ENCODE measurements at regions not wholly inside any gene's neighbourhood (a gene's known extent, or its start where the extent isn't known, plus 50 kb on each side); places are given as distances from the start of the nearest gene placed in this dataset.

- Histone ChIP-seq H3K18ac (ENCODE audit: low read length) (no peak overlapping the region), H3K9ac (ENCODE audit: low read length) (no peak overlapping the region), H4K8ac (ENCODE audit: low read depth, low read length) (no peak overlapping the region), H2BK12ac (ENCODE audit: low read length) (no peak overlapping the region), H3K79me2 (ENCODE audit: control insufficient read depth, insufficient read depth, low read length, poor library complexity) (no peaks in the 10 kb centered on the region), H3K9me3 (ENCODE audit: insufficient read depth, low read depth, low read length) (no peaks in the 10 kb centered on the region), H3K14ac (ENCODE audit: low read length) (no peak overlapping the region), H2BK5ac (ENCODE audit: low read depth, low read length, poor library complexity) (no peak overlapping the region), H3K4me2 (ENCODE audit: low read length) (no peak overlapping the region), H2BK120ac (ENCODE audit: insufficient read depth, low read length, poor library complexity) (no peak overlapping the region), H3K79me1 (ENCODE audit: low read length) (no peaks in the 10 kb centered on the region), H3K36me3 (ENCODE audit: control insufficient read depth in 1 of 2, insufficient read depth in 2 of 2, low read length in 2 of 2) (no peaks in the 10 kb centered on the region), H3K4me1 (ENCODE audit: control insufficient read depth in 1 of 2, insufficient read depth in 2 of 2, low read length in 2 of 2) (no peaks in the 10 kb centered on the region), H3K27ac (ENCODE audit: low read depth, low read length) (no peak overlapping the region), H4K91ac (ENCODE audit: low read depth, low read length) (no peak overlapping the region), H3K4ac (ENCODE audit: low read depth, low read length) (no peak overlapping the region), H2AK5ac (ENCODE audit: low read length) (no peak overlapping the region), H2AFZ (ENCODE audit: insufficient read depth, low read length, poor library complexity) (no peak overlapping the region), H3K23ac (ENCODE audit: low read length) (peak overlapping the region; percentile 76), H3K4me3 (ENCODE audit: low read depth, low read length) (no peak overlapping the region), H4K12ac (ENCODE audit: low read depth, low read length) (no peak overlapping the region), H3K27me3 (ENCODE audit: insufficient read depth, low read length) (no peaks in the 10 kb centered on the region)
- DNase-seq, result no peak
- no CpG with 5 or more reads among the region's 6 CpGs for WGBS (ENCODE audit: extremely low coverage, insufficient coverage, insufficient read length)
Observed at GRCh38 chr12:24696800-24697199, 252.1 kb downstream of the BCAT1 start.

GRCh38 chr12:24695657-24696329, 253.1 kb downstream of the BCAT1 start:
- Histone ChIP-seq H3K27me3 (ENCODE audit: insufficient read depth, low read length) (no peaks in the 10 kb centered on the region), H3K18ac (ENCODE audit: low read length) (no peak overlapping the region), H3K36me3 (ENCODE audit: control insufficient read depth in 1 of 2, insufficient read depth in 2 of 2, low read length in 2 of 2) (no peaks in the 10 kb centered on the region), H3K4me2 (ENCODE audit: low read length) (no peak overlapping the region), H2BK120ac (ENCODE audit: insufficient read depth, low read length, poor library complexity) (no peak overlapping the region), H4K12ac (ENCODE audit: low read depth, low read length) (no peak overlapping the region), H3K27ac (ENCODE audit: low read depth, low read length) (no peak overlapping the region), H4K91ac (ENCODE audit: low read depth, low read length) (no peak overlapping the region), H3K9me3 (ENCODE audit: insufficient read depth, low read depth, low read length) (no peaks in the 10 kb centered on the region), H2AK5ac (ENCODE audit: low read length) (no peak overlapping the region), H2BK5ac (ENCODE audit: low read depth, low read length, poor library complexity) (no peak overlapping the region), H2AFZ (ENCODE audit: insufficient read depth, low read length, poor library complexity) (no peak overlapping the region), H3K14ac (ENCODE audit: low read length) (no peak overlapping the region), H3K9ac (ENCODE audit: low read length) (no peak overlapping the region), H3K23ac (ENCODE audit: low read length) (no peak overlapping the region), H3K79me1 (ENCODE audit: low read length) (no peaks in the 10 kb centered on the region), H3K4me1 (ENCODE audit: control insufficient read depth in 1 of 2, insufficient read depth in 2 of 2, low read length in 2 of 2) (no peaks in the 10 kb centered on the region), H2BK12ac (ENCODE audit: low read length) (no peak overlapping the region), H3K4ac (ENCODE audit: low read depth, low read length) (no peak overlapping the region), H4K8ac (ENCODE audit: low read depth, low read length) (no peak overlapping the region), H3K79me2 (ENCODE audit: control insufficient read depth, insufficient read depth, low read length, poor library complexity) (no peaks in the 10 kb centered on the region), H3K4me3 (ENCODE audit: low read depth, low read length) (no peak overlapping the region)
- WGBS (ENCODE audit: extremely low coverage, insufficient coverage, insufficient read length), result no CpG with 5 or more reads among the region's 3 CpGs
- no peak for DNase-seq

- no peak overlapping the region for H3K27ac ChIP-seq (ENCODE audit: low read depth, low read length)
- H3K4me1 ChIP-seq (ENCODE audit: control insufficient read depth in 1 of 2, insufficient read depth in 2 of 2, low read length in 2 of 2), result no peaks in the 10 kb centered on the region
- no peak overlapping the region for H2BK120ac ChIP-seq (ENCODE audit: insufficient read depth, low read length, poor library complexity)
- H4K8ac ChIP-seq (ENCODE audit: low read depth, low read length), result no peak overlapping the region
- H3K79me2 ChIP-seq (ENCODE audit: control insufficient read depth, insufficient read depth, low read length, poor library complexity), result no peaks in the 10 kb centered on the region
- H2AK5ac ChIP-seq (ENCODE audit: low read length), result no peak overlapping the region
- no peaks in the 10 kb centered on the region for H3K9me3 ChIP-seq (ENCODE audit: insufficient read depth, low read depth, low read length)
- WGBS (ENCODE audit: extremely low coverage, insufficient coverage, insufficient read length), result no CpG with 5 or more reads among the region's 4 CpGs
- no peak overlapping the region for H3K18ac ChIP-seq (ENCODE audit: low read length)
- H3K23ac ChIP-seq (ENCODE audit: low read length), result no peak overlapping the region
- H3K4me3 ChIP-seq (ENCODE audit: low read depth, low read length), result no peak overlapping the region
- no peak overlapping the region for H2AFZ ChIP-seq (ENCODE audit: insufficient read depth, low read length, poor library complexity)
- H4K12ac ChIP-seq (ENCODE audit: low read depth, low read length), result no peak overlapping the region
- H3K27me3 ChIP-seq (ENCODE audit: insufficient read depth, low read length), result no peaks in the 10 kb centered on the region
- H3K14ac ChIP-seq (ENCODE audit: low read length), result no peak overlapping the region
- H3K79me1 ChIP-seq (ENCODE audit: low read length), result no peaks in the 10 kb centered on the region
- no peak for DNase-seq
- no peak overlapping the region for H3K4ac ChIP-seq (ENCODE audit: low read depth, low read length)
- H3K9ac ChIP-seq (ENCODE audit: low read length), result no peak overlapping the region
- H3K4me2 ChIP-seq (ENCODE audit: low read length), result no peak overlapping the region
- no peak overlapping the region for H2BK5ac ChIP-seq (ENCODE audit: low read depth, low read length, poor library complexity)
- H3K36me3 ChIP-seq (ENCODE audit: control insufficient read depth in 1 of 2, insufficient read depth in 2 of 2, low read length in 2 of 2), result no peaks in the 10 kb centered on the region
- H2BK12ac ChIP-seq (ENCODE audit: low read length), result no peak overlapping the region
- H4K91ac ChIP-seq (ENCODE audit: low read depth, low read length), result no peak overlapping the region
Observed at GRCh38 chr12:24695103-24695502, 253.8 kb downstream of the BCAT1 start.

- no peaks in the 10 kb centered on the region for H3K4me1 ChIP-seq (ENCODE audit: control insufficient read depth in 1 of 2, insufficient read depth in 2 of 2, low read length in 2 of 2)
- H3K18ac ChIP-seq (ENCODE audit: low read length), result no peak overlapping the region
- H3K9me3 ChIP-seq (ENCODE audit: insufficient read depth, low read depth, low read length), result no peaks in the 10 kb centered on the region
- no peak overlapping the region for H2BK5ac ChIP-seq (ENCODE audit: low read depth, low read length, poor library complexity)
- no peak overlapping the region for H2AK5ac ChIP-seq (ENCODE audit: low read length)
- H4K12ac ChIP-seq (ENCODE audit: low read depth, low read length), result no peak overlapping the region
- no peaks in the 10 kb centered on the region for H3K36me3 ChIP-seq (ENCODE audit: control insufficient read depth in 1 of 2, insufficient read depth in 2 of 2, low read length in 2 of 2)
- H3K4me3 ChIP-seq (ENCODE audit: low read depth, low read length), result no peak overlapping the region
- no peaks in the 10 kb centered on the region for H3K79me1 ChIP-seq (ENCODE audit: low read length)
- H3K4ac ChIP-seq (ENCODE audit: low read depth, low read length), result no peak overlapping the region
- H3K23ac ChIP-seq (ENCODE audit: low read length), result no peak overlapping the region
- H3K4me2 ChIP-seq (ENCODE audit: low read length), result no peak overlapping the region
- H2AFZ ChIP-seq (ENCODE audit: insufficient read depth, low read length, poor library complexity), result no peak overlapping the region
- no peak overlapping the region for H3K27ac ChIP-seq (ENCODE audit: low read depth, low read length)
- no peaks in the 10 kb centered on the region for H3K79me2 ChIP-seq (ENCODE audit: control insufficient read depth, insufficient read depth, low read length, poor library complexity)
- DNase-seq, result no peak
- no CpG with 5 or more reads among the region's 6 CpGs for WGBS (ENCODE audit: extremely low coverage, insufficient coverage, insufficient read length)
- H4K91ac ChIP-seq (ENCODE audit: low read depth, low read length), result no peak overlapping the region
- H2BK120ac ChIP-seq (ENCODE audit: insufficient read depth, low read length, poor library complexity), result no peak overlapping the region
- no peak overlapping the region for H3K9ac ChIP-seq (ENCODE audit: low read length)
- H2BK12ac ChIP-seq (ENCODE audit: low read length), result no peak overlapping the region
- H4K8ac ChIP-seq (ENCODE audit: low read depth, low read length), result no peak overlapping the region
- H3K27me3 ChIP-seq (ENCODE audit: insufficient read depth, low read length), result no peaks in the 10 kb centered on the region
- no peak overlapping the region for H3K14ac ChIP-seq (ENCODE audit: low read length)
Observed at GRCh38 chr12:24688601-24689000, 260.3 kb downstream of the BCAT1 start.

All from trophoblast cell (in vitro differentiated cells and primary cell).